Renal cortical epithelial cell (primary cell): ENCODE measurements at regions not wholly inside any gene's neighbourhood (a gene's known extent, or its start where the extent isn't known, plus 50 kb on each side); places are given as distances from the start of the nearest gene placed in this dataset.
"Not testable (repeated sequence)": the region's sequence is repeated elsewhere in the genome, so short reads cannot be mapped to it uniquely, and the experiment has no call there.

Experiments used
- DNase-seq: peaks from one replicate; pipeline ENCODE4 v3.0.0-alpha.2; 2011; ENCODE audit warnings: low read depth

DNA sequence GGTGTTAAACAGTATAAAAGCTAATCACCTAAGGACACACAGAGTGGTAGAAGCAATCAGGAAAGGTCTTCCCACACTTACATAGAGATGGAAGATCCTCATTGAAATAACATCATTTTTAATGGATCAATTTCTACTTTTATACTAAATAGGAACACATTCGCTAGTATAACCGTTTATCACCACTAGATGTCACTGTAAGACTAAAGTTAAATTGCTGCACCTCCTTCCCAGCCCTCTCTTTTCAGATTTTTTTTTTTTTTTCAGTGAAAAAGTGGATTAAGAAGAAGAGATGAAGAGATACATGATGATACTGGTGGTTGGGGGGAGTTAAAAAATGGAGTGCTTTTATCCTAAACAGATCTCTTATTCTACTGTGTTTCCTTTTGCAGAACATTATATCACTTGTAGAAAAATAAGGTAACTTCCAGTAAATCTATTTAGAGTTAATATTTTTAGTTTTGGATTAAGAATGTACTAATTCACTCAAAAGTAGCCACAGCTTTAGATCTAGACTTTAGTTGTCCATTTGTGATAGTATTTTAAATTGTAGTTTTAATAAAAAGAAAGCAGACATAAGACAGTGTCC, 116.9 kb upstream of the ARRDC3 start:
- peak; percentile 54 for DNase-seq

DNA sequence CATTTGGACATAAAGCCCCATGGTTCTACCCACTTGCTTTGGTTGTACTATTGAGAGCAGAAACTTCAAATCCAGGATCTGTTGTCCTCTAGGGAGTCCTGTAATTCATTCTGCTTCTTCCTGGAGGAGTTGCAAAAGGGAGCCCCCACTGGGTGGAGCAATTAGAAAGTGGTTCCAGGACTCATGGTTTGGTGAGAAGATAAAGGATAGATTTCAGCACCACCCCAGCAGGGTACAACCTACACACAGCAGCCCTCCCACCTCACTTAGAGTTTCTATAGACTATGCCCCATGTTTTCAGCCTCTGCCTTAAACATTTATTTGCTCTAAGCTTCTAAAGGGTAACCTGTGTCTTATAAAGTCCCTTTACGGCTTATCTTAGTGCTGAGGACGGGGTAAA, 112.6 kb upstream of the ARRDC3 start:
- DNase-seq: no peak

DNA sequence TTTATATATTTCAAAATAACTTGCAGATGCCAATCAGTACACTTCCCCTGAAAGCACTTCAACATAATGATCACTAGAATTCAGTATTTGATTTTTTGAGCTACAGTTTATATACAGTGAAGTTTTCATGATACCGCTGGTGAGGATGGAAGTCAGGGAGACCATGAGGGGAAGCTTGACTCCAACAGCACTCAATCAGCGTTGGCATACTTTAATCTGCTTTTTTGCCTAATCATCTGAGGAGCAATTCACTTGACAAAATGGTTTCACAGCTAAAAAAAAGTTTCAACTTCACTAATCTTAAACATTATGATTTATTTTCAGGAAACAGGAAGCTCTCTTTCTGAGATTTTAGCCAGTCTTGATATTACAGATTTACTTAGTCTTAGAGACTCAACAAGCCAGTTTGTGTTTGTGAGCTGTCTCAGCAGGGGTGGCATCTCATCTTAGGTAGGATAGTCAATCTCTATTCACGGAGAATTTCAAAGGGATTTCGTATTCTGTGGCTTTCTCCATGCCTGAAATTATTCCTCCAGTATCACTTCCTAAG, 111.4 kb upstream of the ARRDC3 start:
- DNase-seq: no peak

DNA sequence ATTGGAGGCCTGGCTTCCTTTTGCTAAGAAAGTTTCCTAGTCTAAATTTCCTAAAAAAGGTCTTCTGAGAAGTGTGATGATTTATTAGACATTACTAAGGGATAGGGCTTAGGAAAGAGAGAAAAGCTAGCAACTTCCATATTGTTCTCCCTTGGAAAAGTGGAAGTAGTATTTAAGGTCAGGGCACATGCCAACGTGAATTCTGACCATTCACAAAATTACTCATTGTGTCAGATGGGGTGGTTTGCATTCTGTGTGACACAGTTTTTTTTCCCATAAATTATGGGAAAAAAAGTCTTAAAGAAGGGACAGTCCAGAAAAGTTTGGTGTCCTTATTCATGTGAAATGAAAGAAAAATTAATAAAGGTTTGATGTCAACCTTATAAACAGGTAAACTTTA, 110.0 kb upstream of the ARRDC3 start:
- no peak for DNase-seq

DNA sequence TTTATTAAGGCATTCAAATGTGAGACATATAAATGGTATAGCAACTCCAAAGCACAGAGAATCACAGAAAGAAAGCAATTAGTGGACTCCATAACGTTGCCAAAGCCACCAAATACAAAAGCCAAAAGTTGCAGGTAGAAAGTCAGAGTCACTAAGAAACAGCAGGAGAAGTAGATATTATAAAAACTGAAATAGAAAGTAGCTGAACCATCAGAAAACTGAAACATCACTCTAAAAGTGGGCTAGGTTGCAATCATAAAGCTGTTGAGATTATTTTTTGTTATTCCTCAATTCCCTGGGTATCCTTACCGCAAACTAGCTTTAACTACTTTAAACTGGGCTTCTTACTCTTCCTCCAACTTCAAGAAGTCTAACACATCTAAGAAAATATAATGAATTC, 108.1 kb upstream of the ARRDC3 start:
- no peak for DNase-seq

DNA sequence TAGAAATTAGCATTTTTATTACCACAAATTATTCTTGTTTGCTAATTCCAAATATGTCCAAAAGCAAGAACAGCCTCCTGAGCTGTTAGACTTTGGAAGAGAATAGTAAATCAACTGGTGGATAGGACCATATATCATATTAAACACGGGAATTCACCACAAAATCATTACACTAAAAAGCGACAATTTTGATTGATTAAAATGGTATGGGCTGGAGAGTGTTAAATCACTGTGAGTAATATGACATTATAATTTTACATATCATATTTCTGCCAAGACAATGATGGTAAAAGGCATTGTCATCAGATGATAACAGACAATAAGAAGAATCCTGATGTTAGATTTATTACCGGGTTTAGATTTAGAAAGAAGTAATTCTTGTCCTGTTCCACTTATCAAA, 107.2 kb upstream of the ARRDC3 start:
- no peak for DNase-seq

DNA sequence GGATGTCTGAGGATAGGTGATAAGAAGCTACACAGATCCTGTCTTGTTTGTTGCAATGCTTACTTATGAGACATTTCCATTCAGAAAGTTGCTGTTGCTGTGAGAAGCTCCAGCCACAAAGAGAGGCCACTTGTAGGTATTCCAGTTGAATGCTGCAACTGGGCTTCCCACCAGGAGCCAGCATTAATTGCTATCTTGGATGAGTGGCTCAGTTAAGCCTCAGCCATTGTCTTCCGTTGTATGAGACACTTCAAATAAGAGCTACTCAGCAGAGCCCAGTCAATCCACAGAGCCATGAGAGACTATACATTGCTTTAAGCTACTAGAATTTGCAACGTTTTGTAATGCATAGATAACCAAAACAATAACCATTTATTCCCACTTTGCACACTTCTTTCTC, 104.3 kb upstream of the ARRDC3 start:
- DNase-seq: no peak

DNA sequence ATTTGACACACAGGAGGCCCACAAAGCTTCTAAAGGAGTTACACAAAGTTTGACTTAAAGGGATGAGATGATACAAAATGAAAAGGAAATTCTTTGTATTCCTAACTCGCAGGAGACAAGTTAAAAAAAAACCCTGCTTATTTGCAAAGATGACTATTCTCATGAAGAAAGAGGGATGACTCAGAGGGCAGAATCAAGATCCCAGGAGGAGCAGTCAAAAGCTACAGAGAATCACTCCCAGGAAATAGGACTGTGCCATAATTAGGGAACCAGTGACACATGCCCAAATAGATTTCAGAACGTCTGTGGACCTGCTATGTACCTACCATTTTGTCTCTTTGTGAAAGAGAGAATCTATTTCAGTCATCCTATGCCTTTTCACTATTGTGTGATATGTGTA, 103.5 kb upstream of the ARRDC3 start:
- DNase-seq: peak; percentile 46

DNA sequence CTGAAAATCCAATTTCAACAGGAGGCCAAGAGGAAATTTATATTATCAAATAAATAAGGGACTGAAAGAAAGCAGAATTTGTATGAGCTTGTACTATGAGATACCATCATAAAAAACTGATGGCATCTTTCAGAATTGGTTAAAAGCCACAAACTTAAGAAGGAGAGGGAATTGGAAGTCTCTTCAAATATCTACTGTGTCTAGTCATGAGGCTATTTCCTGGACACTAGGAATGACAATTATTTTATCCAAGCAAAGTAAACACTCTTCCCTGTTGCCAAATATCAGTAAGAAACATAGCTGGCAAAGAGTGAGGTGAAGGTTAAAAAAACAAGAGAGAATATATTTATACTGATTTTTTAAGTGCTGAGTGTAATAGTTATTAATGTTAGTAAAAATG, 101.5 kb upstream of the ARRDC3 start:
- DNase-seq: no peak

DNA sequence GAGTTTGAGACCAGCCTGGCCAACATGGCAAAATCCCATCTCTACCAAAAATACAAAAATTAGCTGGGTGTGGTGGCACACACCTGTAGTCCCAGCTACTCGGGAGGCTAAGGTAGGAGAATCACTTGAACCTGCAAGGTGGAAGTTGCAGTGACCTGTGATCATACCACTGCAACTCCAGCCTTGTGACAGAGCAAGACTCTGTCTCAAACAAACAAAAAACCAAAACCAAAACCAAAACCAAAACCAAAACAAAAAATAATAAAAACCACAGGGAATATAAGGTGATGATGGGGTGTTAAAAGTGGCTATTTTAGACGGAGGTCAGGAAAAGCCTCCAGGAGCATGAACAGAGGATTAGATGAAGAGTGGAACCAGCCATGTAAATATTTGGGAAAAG, 96.3 kb upstream of the ARRDC3 start:
- DNase-seq: not testable (repeated sequence)

DNA sequence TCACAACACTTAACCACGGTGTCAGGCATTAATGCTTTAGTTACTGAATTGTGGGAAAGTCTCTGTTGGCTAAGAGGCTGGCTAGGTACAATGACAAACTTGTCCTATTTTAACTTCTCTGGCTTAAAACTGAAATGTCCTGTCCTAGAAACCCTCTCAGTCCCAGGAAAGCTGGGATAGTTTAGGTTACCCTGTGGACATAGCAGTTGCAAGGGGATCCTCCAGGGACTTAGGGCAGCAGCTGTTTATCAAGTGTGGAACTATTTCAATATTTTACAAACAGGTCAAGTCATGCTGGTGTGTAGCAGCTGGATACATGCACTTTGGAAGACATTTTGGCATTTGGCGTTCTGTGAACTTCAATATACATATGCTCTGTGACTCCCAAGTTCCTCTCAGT, 95.0 kb upstream of the ARRDC3 start:
- no peak for DNase-seq

DNA sequence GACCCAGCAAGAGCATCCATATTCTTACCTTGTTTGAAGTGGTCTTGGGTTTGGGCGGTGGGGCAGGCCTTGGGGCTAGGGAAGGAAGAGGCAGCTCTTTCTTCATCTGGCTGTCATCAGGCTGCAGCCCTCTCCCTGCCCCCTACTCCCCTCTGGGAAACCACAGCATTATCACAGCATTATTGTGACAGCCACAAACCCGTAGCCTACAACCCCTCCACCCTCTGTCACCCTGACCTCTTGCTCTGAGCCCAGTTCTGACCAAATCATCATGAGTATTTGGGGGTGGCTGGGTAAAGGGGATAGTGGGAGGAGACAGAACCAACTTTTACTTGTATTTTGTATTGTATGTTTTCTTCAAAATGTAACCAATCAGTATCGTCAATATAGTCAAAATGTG, 94.3 kb upstream of the ARRDC3 start:
- no peak for DNase-seq

DNA sequence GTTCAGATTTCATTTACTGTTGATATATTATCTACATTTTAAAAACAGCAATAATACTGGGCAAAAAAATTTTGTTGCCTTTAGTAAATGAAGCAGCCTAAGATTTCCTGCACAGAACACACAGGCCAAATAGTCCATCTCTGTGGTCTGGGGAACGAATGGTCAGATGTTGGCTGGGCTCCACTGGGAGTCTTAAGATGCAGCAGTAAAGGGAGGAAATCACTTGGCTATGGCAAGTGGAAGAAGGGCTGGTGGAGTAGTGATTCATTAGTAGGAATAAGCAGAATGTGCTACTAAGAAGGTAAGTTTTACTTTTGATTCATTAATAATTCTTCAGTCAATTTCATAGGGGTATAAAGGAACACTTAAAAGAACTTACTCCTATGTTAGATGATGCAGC, 91.1 kb upstream of the ARRDC3 start:
- DNase-seq: no peak

DNA sequence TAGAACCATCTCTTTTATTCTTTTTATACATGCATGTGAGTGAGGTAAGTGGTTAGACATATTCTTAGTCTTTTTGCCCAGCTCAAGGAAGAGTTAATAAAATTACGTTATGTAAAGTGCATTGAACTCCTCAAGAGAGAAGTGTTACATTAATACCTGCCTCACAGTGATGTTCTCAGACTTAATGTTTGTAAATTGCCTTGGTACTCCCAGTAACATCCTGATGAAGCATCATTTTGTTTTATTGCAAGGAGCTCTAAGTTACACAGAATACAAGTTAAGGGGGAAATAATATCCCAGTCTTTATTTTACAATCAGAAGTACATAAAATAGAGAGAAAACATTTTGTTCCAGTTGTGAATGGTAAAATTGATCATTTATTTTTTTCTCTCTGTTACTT, 89.5 kb upstream of the ARRDC3 start:
- DNase-seq: no peak

DNA sequence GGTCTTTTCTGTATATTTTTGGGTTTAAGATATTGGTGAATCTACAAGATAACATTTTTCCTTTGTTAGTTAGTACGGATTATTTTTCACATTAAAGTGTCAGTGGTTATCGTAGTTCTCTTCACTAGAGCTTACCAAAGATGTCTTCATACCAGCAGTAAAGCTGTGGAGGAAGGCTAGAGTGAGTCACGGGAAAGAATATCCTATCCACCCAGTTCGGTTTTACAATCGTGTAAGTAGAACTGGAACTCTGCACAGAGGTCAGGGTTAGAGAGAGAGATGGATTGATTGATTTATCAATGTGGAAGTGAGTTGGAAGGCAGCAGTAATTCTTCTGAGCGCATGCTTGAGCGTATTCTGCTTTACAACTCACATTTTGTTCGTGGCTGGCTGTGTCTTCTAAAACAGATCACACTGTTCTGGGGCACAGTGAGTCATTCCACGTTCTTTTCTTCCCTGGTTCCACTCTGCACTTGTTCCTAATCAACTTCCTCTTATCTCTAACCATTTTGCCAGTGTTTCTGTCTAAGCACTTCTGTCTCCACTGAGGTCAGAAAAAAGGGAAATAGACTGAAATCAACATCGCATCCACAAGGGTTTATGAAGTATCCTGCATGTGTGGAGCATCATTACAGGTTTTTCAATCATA, 86.5 kb upstream of the ARRDC3 start:
- no peak for DNase-seq

DNA sequence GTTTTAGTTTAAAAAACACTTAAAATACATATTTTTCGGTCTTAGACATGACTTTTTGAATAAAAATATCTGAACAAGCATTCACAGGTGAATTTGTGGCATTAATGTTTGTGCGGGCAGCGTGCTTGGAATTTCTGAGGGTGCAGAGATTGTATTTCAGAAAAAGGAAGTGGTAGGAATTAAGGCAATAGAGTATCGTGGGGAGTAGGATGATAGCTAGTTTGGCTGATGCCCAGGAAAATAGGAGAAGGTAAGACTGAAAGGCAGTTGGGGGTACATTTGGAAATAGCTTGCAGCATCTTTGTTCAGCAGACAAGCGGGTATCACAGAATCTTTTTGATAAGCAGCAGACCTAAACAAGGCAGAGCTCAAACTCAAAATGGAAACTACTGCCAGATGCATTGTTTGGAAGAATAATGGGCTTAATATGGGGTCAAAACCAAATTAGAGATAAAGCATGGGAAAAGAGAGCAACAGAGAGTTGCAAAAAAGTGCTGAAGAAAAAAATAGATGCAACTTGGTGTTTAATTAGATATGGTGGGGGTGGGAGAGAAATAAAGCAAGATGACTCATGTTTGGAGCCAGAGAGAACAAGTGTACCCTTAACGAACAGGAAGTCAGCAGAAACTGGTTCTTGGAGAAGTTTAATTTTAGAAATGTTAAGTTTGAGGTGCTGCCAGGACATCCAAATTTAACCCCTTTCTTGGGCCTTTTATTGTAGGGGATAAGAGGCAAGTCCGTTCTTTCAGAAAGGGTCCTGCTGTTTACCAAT, 85.7 kb upstream of the ARRDC3 start:
- peak; percentile 65 for DNase-seq

DNA sequence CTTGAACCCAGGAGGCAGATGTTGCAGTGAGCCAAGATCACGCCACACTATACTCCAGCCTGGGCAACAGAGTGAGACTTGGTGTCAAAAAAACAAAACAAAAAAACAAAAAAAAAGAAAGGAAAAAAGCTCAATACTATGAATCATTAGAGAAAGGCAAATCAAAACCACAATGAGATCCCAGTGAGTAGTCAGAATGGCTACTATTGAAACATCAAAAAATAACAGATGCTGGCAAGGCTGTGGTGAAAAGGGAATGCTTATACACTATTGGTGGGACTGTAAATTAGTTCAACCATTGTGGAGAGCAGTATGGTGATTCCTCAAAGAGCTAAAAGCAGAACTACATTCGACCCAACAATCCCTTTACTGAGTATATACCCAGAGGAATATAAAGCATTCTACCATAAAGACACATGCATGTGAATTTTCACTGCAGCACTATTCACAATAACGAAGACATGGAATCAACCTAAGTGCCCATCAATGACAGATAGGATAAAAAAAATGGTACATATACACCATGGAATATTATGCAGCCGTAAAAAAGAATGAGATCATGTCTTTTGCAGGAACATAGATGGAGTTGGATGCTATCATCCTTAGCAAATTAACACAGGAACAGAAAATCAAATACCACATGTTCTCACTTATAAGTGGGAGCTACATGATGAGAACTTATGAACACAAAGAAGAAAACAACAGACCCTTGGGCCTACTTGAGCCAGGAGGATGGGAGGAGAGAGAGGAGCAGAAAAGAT, 81.9 kb upstream of the ARRDC3 start:
- no peak for DNase-seq

DNA sequence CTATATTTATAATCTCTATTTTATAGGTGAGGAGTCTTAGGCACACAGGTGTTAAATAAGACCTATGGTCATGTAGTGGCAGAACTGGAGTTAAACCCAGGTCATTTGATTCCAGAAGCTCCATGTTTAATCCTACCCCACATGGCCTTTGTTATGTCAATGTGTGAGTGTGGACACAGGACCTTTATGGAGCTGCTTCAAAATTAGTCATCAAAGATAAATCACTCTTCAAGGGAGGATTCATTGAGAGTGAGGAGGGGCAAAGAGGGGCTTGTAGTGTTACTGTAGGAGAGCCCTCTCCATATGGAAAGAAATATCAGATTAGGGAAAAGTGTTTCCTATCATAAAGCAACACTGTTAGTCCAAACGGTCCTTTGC, 74.6 kb upstream of the ARRDC3 start:
- no peak for DNase-seq

DNA sequence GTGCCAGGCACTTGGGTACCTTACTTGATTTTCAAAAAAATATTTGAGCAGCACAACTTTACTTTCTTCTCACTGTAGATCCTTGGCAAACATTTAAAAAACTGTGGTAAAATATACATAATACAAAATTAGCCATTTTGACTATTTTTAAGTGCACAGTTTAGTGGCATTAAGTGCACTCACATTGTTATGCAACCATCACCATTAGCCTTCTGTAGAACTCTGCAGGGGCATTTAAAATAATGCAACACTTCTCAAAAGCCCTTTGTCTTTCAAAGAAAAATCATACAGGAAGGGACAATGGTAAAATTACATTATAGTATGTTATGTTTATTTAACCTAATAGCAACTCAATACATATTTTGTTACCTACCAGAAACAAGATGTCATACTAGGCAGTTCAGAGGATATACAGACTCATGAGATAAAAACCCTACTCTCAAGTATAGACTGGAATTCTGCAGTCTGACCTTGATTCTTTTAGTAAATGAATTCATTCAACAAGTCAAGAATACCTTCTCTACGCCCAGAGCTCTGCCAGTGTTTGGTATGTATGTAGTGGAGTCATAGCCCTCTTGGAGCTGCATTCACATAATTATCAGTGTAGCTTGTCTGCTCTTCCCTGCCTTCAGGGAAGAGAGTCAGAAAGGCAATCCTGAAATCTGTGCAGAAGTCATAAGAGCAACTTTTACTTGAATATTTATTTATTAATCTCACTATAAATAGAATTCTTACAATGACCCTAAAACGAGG, 74.0 kb upstream of the ARRDC3 start:
- no peak for DNase-seq

DNA sequence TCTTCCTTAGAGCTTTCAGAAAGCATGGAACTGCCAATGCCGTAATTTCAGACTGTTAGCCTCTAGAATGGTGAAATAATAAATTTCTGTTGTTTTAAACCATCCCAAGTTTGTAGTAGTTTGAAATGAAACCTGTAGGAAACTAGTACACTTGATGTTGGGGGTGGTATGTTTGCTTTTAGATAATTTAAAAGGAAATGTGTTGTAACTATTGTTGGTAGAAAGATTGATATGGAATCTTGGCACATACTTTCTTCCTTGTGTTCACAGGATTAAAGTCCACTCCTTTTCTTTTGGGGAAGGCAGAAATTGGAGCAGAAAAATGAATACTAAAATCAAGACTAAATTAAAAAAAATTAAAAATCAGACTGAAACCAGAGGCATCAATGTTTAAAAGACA, 66.0 kb upstream of the ARRDC3 start:
- DNase-seq: no peak

DNA sequence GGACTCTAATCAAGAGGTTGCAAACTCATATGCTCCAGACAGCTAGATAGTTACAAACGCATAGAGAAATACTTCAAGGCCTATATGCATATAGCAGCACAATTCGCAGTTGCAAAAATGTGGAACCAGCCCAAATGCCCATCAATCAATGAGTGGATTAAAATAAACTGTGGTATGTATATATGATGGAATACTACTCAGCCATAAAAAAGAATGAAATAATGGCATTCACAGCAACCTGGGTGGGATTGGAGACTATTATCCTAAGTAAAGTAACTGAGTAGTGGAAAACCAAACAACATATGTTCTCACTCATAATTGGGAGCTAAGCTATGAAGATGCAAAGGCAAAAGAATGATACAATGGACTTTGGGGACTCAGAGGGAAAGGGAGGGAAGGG, 65.0 kb upstream of the ARRDC3 start:
- not testable (repeated sequence) for DNase-seq

DNA sequence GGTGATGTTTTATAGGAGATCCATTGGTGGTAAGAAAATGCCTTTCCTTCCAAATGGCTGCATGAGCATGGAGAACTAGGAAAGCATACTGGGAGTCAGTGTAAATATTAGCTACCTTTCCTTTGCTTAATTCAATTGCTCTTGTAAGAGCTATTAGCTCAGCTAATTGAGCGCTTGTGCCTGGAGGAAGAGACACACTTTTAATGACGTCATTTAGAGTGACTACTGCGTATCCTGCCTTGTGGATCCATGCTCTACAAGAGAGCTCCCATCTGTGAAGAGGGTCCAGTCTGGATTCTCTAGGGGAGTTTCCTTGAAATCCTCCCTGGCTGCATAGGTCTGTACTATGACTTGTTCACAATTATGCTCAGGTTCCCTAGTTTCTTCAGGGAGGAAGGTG, 63.8 kb upstream of the ARRDC3 start:
- DNase-seq: not testable (repeated sequence)
